ENCODE measurements at regions not wholly inside any gene's neighbourhood (a gene's known extent, or its start where the extent isn't known, plus 50 kb on each side); places are given as distances from the start of the nearest gene placed in this dataset.

DNA sequence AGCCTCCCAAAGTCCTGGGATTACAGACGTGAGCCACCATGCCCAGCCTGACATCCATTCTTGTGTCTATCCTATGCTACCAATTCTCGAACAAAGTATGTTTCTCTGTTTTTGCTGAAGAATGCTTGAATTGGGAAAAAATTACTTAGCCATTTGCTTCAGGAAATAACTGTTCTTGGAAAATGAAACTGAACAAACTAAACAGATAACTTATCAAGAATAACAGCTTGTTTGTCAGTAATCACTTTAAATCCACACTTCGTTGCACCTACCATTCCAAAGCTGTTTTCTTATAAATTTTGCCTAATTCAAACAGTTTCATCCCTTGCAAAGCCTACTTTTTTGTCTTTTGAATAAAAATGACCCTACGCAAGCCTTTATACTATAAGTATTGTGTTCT is 672.9 kb downstream of the SUCLG1 start:
- TF ChIP-seq CTCF (IDR thresholded peaks at IDR 0.05; ENCODE audit: low read depth, low read length), result no peak
- H3K4me3 ChIP-seq (ENCODE audit: low read depth, low read length), result no peak overlapping the region

DNA sequence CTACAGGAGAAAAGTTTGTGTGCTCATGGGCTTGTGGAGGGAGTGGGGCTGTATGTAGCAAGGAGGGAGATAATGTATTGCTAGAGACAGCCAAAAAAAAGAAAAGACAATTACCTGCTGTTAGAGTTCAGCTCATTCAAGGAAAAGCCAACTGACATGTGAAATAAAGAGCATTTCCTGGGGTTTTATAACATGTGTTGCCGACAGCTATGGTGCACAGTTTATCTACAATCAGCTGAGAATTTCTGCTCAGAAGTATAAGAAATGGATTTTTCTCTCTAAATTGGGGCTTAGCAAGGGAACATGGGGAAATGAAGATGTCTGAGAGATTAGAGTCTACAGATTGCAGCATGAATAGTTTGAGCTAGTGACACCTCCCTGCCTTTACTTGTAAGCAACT is 674.1 kb downstream of the SUCLG1 start:
- no peak for TF ChIP-seq CTCF (IDR thresholded peaks at IDR 0.05; ENCODE audit: low read depth, low read length)

DNA sequence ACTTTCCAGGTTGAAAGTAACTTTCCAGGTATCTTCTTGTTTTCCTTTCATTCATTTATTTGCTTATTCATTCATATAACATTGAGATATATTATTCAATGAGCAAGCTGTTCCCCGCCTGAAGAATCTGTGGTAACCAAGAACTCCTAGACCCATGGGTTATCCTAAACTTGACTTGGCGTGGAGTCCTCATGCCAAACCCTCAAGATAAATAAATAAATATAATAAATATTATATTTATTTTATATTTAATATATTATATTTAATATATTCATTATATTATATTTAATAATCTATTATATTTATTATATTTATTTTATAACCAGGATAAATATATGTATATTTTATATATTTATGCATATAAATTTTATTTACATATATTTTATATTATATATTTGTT is 674.8 kb downstream of the SUCLG1 start:
- no peak for TF ChIP-seq CTCF (IDR thresholded peaks at IDR 0.05; ENCODE audit: low read depth, low read length)
- no peak overlapping the region for H3K4me3 ChIP-seq (ENCODE audit: low read depth, low read length)

More for the DNA sequence above, 674.1 kb downstream of the SUCLG1 start:
- H3K4me3 ChIP-seq (ENCODE audit: low read depth, low read length), result no peak overlapping the region

DNA sequence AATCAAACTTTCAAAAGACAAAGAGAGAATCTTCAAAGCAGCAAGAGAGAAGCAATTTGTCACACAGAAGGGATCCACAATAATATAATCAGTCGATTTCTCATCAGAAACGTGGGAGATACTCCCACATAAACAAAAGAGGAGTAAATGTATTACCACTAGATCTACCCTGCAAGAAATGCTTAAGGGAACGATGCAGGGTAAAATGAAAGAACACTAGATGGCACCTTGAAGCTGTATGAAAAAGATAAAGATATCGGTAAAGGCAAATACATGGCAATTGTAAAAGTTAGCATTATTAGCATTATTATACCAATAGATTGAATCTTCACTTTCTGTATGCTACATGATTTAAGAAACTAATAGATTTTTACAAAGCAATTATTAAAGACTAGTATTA is 677.0 kb downstream of the SUCLG1 start:
- no peak overlapping the region for H3K4me3 ChIP-seq (ENCODE audit: low read depth, low read length)
- TF ChIP-seq CTCF (IDR thresholded peaks at IDR 0.05; ENCODE audit: low read depth, low read length), result no peak

GRCh38 chr2:83764447-83765005 is 694.6 kb downstream of the SUCLG1 start:
- H3K4me3 ChIP-seq (ENCODE audit: low read depth, low read length), result no peak overlapping the region
- no peak for TF ChIP-seq CTCF (IDR thresholded peaks at IDR 0.05; ENCODE audit: low read depth, low read length)

DNA sequence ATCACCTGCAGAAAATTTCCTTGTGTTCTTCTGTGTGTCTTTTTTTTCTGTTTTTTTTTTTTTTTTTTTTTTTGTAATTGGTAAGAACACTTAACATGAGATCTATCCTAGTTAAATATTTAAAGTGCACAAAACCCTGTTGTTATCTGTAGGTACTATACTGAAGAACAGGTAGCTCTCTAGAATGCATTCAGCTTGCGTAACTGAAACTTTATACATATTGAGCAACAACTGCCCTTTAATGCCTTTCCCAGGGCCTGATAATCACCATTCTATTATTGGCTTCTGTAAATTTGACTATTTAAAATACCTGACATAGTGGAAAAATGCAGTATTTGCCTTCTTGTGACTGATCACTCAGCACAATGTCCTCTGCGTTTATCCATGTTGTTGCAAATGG is 701.8 kb downstream of the SUCLG1 start:
- TF ChIP-seq CTCF (IDR thresholded peaks at IDR 0.05; ENCODE audit: low read depth, low read length), result no peak

DNA sequence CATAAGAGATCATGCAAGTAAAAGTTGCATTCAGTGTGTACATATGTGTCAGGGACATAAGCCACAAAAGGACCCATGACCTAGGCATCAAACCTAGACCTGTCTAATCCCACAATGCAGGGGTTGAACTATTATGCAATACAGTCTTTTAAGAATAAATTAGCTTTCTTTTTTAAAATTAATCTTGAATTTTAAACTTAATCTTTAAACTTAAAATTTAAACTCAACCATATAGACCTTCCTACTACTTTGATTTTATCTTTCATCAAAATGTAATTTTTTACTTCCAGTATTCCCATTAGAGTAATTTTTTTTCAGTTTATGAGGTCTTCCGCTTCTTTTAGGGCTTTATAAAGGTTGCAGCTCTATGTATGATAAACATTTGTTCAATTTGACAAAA is 702.9 kb downstream of the SUCLG1 start:
- H3K4me3 ChIP-seq (ENCODE audit: low read depth, low read length), result no peak overlapping the region
- no peak for TF ChIP-seq CTCF (IDR thresholded peaks at IDR 0.05; ENCODE audit: low read depth, low read length)

More for the DNA sequence above, 701.8 kb downstream of the SUCLG1 start:
- H3K4me3 ChIP-seq (ENCODE audit: low read depth, low read length), result no peak overlapping the region
